Prostate gland (tissue), 2 donors: ENCODE measurements at regions not wholly inside any gene's neighbourhood (a gene's known extent, or its start where the extent isn't known, plus 50 kb on each side); places are given as distances from the start of the nearest gene placed in this dataset.

ENCODE experiments used
- DNase-seq: peaks from one replicate; pipeline ENCODE4 v3.0.0-alpha.2; 2019; ENCODE audit warnings: low spot score
- H3K27ac ChIP-seq, 2 donors: fragments of 200-600 bp; sonication (generic); 2 replicates each; pipeline ENCODE4 v1.5.1; 2017 to 2019
- H3K27me3 ChIP-seq: fragments of 200-600 bp; sonication (generic); replicated peaks from 2 replicates; pipeline ENCODE4 v1.5.1; 2019; ENCODE audit not compliant: insufficient read depth
- H3K36me3 ChIP-seq, 2 donors: fragments of 200-600 bp; sonication (generic); 1 replicate in 1 of 2; 2 replicates in 1 of 2; pipeline versions ENCODE4 v1.5.1 to v1.8.1; 2017 to 2019
- H3K4me1 ChIP-seq: fragments of 200-600 bp; sonication (generic); replicated peaks from 2 replicates; pipeline ENCODE4 v1.5.1; 2019
- H3K4me3 ChIP-seq, 2 donors: fragments of 200-600 bp; sonication (generic); 2 replicates each; pipeline ENCODE4 v1.5.1; 2017 to 2019
- H3K9me3 ChIP-seq: fragments of 200-600 bp; sonication (generic); 2 replicates; pipeline ENCODE4 v1.5.1; 2017
- CTCF ChIP-seq, 4 experiments: fragments of 200-600 bp in 2 of 4; fragments of 450-650 bp in 2 of 4; sonication (generic) in 2 of 4; IDR thresholded peaks; 1 replicate in 3 of 4; 2 replicates in 1 of 4; pipeline ENCODE4 v1.5.1; 2016 to 2019; ENCODE audit warnings: antibody characterized with exemption in 4 of 4, mild to moderate bottlenecking in 2 of 4, moderate library complexity in 2 of 4
- POLR2A ChIP-seq: fragments of 450-650 bp; IDR thresholded peaks from one replicate; pipeline ENCODE4 v1.6.1; 2016; ENCODE audit warnings: antibody characterized with exemption, mild to moderate bottlenecking
- POLR2AphosphoS5 ChIP-seq: sonication (generic); formaldehyde crosslinking; IDR thresholded peaks from one replicate; pipeline ENCODE4 v1.6.1; 2017; ENCODE audit warnings: antibody characterized with exemption
- WGBS: methylation state at CpG from one replicate; pipeline ENCODE4 v1.1.5; 2018; 5-methylcytosine and 5-hydroxymethylcytosine counted together
- intact Hi-C: fragments of 100-400 bp; cut with DNase I; formaldehyde crosslinking; loops from one replicate; pipeline ENCODE4 v1.14.2; 2022

- no peak for TF ChIP-seq CTCF (IDR thresholded peaks at IDR 0.05)
- TF ChIP-seq POLR2A, result no peak
- no peak for TF ChIP-seq POLR2AphosphoS5
- H3K4me1 ChIP-seq, result no peaks in the 10 kb centered on the region
- no peaks in the 10 kb centered on the region for H3K9me3 ChIP-seq
- no peaks in the 10 kb centered on the region for H3K36me3 ChIP-seq
- no peaks in the 10 kb centered on the region for H3K27me3 ChIP-seq
- H3K4me3 ChIP-seq, result no peak overlapping the region
- intact Hi-C loops, result no loop called here
- no peak for DNase-seq
- 90% methylated on average over 2 of the region's 2 CpGs for WGBS
- H3K27ac ChIP-seq, result no peak overlapping the region
Observed at GRCh38 chrX:8232406-8232805, 61.3 kb upstream of the VCX2 start.

- Histone ChIP-seq H3K36me3 (no peaks in the 10 kb centered on the region), H3K9me3 (no peaks in the 10 kb centered on the region), H3K4me1 (no peaks in the 10 kb centered on the region), H3K27ac (no peak overlapping the region), H3K27me3 (no peaks in the 10 kb centered on the region), H3K4me3 (no peak overlapping the region)
- no peak for DNase-seq
- intact Hi-C loops, result no loop called here
- TF ChIP-seq POLR2A (no peak), POLR2AphosphoS5 (no peak), CTCF (IDR thresholded peaks at IDR 0.05) (no peak)
- WGBS, result 96% methylated on average over 2 of the region's 2 CpGs
Observed at GRCh38 chrX:8233091-8233490, 62.0 kb upstream of the VCX2 start.

GRCh38 chrX:8235026-8235425 lies 64.0 kb upstream of the VCX2 start:
- intact Hi-C loops, result no loop called here
- no peak for DNase-seq
- no peaks in the 10 kb centered on the region for H3K36me3 ChIP-seq
- TF ChIP-seq POLR2AphosphoS5 (no peak), CTCF (IDR thresholded peaks at IDR 0.05) (no peak), POLR2A (no peak)
- H3K9me3 ChIP-seq, result no peaks in the 10 kb centered on the region
- no peaks in the 10 kb centered on the region for H3K27me3 ChIP-seq
- no peak overlapping the region for H3K4me3 ChIP-seq
- H3K4me1 ChIP-seq, result no peaks in the 10 kb centered on the region
- no peak overlapping the region for H3K27ac ChIP-seq

GRCh38 chrX:8237718-8238117 lies 66.7 kb upstream of the VCX2 start:
- no peaks in the 10 kb centered on the region for H3K9me3 ChIP-seq
- H3K27ac ChIP-seq, result no peak overlapping the region
- H3K36me3 ChIP-seq, result no peaks in the 10 kb centered on the region
- no peak overlapping the region for H3K4me3 ChIP-seq
- no peak for DNase-seq
- H3K4me1 ChIP-seq, result no peaks in the 10 kb centered on the region
- 92% methylated on average over 6 of the region's 6 CpGs for WGBS
- intact Hi-C loops, result no loop called here
- no peaks in the 10 kb centered on the region for H3K27me3 ChIP-seq
- no peak for TF ChIP-seq CTCF (IDR thresholded peaks at IDR 0.05)
- TF ChIP-seq POLR2A, result no peak
- TF ChIP-seq POLR2AphosphoS5, result no peak

GRCh38 chrX:8242431-8243020 lies 71.5 kb upstream of the VCX2 start:
- Histone ChIP-seq H3K9me3 (no peaks in the 10 kb centered on the region), H3K36me3 (no peaks in the 10 kb centered on the region), H3K27ac (no peak overlapping the region), H3K27me3 (no peaks in the 10 kb centered on the region), H3K4me3 (no peak overlapping the region), H3K4me1 (no peaks in the 10 kb centered on the region)
- 75% methylated on average over 7 of the region's 7 CpGs for WGBS
- TF ChIP-seq CTCF (IDR thresholded peaks at IDR 0.05), result no peak
- TF ChIP-seq POLR2AphosphoS5, result no peak
- no peak for TF ChIP-seq POLR2A
- intact Hi-C loops, result no loop called here
- DNase-seq, result no peak
